Type B pancreatic cell (in vitro differentiated cells): ENCODE measurements at regions not wholly inside any gene's neighbourhood (a gene's known extent, or its start where the extent isn't known, plus 50 kb on each side); places are given as distances from the start of the nearest gene placed in this dataset.

Source experiments
- DNase-seq: peaks from one replicate; pipeline ENCODE4 v3.0.0; 2021; ENCODE audit warnings: mixed read lengths; ENCODE audit not compliant: unreplicated experiment; ENCODE audit errors: extremely low spot score
- H3K27ac Mint-ChIP-seq: 2 replicates; pipeline ENCODE4 v1.8.0; 2021; ENCODE audit warnings: mild to moderate bottlenecking, mixed read lengths
- H3K27me3 Mint-ChIP-seq: 2 replicates; pipeline ENCODE4 v1.8.0; 2021; ENCODE audit warnings: mixed read lengths
- H3K36me3 Mint-ChIP-seq: 2 replicates; pipeline ENCODE4 v1.8.0; 2021; ENCODE audit warnings: mixed read lengths
- H3K4me1 Mint-ChIP-seq: one replicate; pipeline ENCODE4 v1.8.0; 2021; ENCODE audit warnings: mixed read lengths; ENCODE audit not compliant: unreplicated experiment
- H3K4me3 Mint-ChIP-seq: 2 replicates; pipeline ENCODE4 v1.8.0; 2021; ENCODE audit warnings: mild to moderate bottlenecking, mixed read lengths
- H3K9me3 Mint-ChIP-seq: 2 replicates; pipeline ENCODE4 v1.8.0; 2021; ENCODE audit warnings: mixed read lengths
- CTCF ChIP-seq: fragments of 200-600 bp; sonication (generic); conservative IDR thresholded peaks from 2 replicates; pipeline ENCODE4 v1.5.0; 2021; ENCODE audit warnings: antibody characterized with exemption, mild to moderate bottlenecking

GRCh38 chr9:81395676-81396054 lies 293.7 kb downstream of the TLE1 start:
- no peak overlapping the region for H3K27ac Mint-ChIP-seq
- peaks cover 37% of the 10 kb centered on the region for H3K4me1 Mint-ChIP-seq
- no peak for TF ChIP-seq CTCF
- peaks cover 30% of the 10 kb centered on the region for H3K27me3 Mint-ChIP-seq
- no peaks in the 10 kb centered on the region for H3K36me3 Mint-ChIP-seq
- peak overlapping the region; percentile 19 for H3K4me3 Mint-ChIP-seq
- no peak for DNase-seq
- H3K9me3 Mint-ChIP-seq: peaks cover 13% of the 10 kb centered on the region

- Mint-ChIP-seq H3K4me3 (peak overlapping the region; percentile 19), H3K27ac (no peak overlapping the region), H3K36me3 (no peaks in the 10 kb centered on the region), H3K4me1 (peaks cover 41% of the 10 kb centered on the region), H3K27me3 (peaks cover 30% of the 10 kb centered on the region), H3K9me3 (peaks cover 13% of the 10 kb centered on the region)
- no peak for DNase-seq
- TF ChIP-seq CTCF: no peak
These were observed 294.3 kb downstream of the TLE1 start for GRCh38 chr9:81394881-81395675.

GRCh38 chr9:81393985-81394811 lies 295.1 kb downstream of the TLE1 start:
- peaks cover 16% of the 10 kb centered on the region for H3K9me3 Mint-ChIP-seq
- H3K4me3 Mint-ChIP-seq: peak overlapping the region; percentile 5
- no peak for DNase-seq
- H3K27me3 Mint-ChIP-seq: peaks cover 31% of the 10 kb centered on the region
- H3K36me3 Mint-ChIP-seq: peaks cover 3% of the 10 kb centered on the region
- TF ChIP-seq CTCF: no peak
- no peak overlapping the region for H3K27ac Mint-ChIP-seq
- H3K4me1 Mint-ChIP-seq: peaks cover 50% of the 10 kb centered on the region

- Mint-ChIP-seq H3K27me3 (peaks cover 33% of the 10 kb centered on the region), H3K4me3 (no peak overlapping the region), H3K4me1 (peaks cover 45% of the 10 kb centered on the region), H3K36me3 (peaks cover 3% of the 10 kb centered on the region), H3K27ac (no peak overlapping the region), H3K9me3 (peaks cover 16% of the 10 kb centered on the region)
- TF ChIP-seq CTCF: no peak
- no peak for DNase-seq
These were observed 297.9 kb downstream of the TLE1 start for GRCh38 chr9:81391457-81391825.

- TF ChIP-seq CTCF: no peak
- DNase-seq: no peak
- Mint-ChIP-seq H3K4me3 (no peak overlapping the region), H3K36me3 (peaks cover 3% of the 10 kb centered on the region), H3K27me3 (peaks cover 33% of the 10 kb centered on the region), H3K4me1 (peaks cover 42% of the 10 kb centered on the region), H3K9me3 (peaks cover 16% of the 10 kb centered on the region), H3K27ac (no peak overlapping the region)
These were observed 298.4 kb downstream of the TLE1 start for GRCh38 chr9:81390792-81391456.
